Uterus (tissue), 3 donors: ENCODE measurements at regions not wholly inside any gene's neighbourhood (a gene's known extent, or its start where the extent isn't known, plus 50 kb on each side); places are given as distances from the start of the nearest gene placed in this dataset.
"Not testable (repeated sequence)": the region's sequence is repeated elsewhere in the genome, so short reads cannot be mapped to it uniquely, and the experiment has no call there.

ENCODE experiments used
- DNase-seq, 2 donors: peaks; one replicate each; pipeline ENCODE4 v3.0.0-alpha.2; 2019 to 2020
- H3K27ac ChIP-seq, 2 donors: fragments of 200-600 bp; sonication (generic); 1 replicate in 1 of 2; 2 replicates in 1 of 2; pipeline ENCODE4 v1.5.1; 2016 to 2018
- H3K27me3 ChIP-seq, 2 donors: fragments of 200-600 bp; sonication (generic); one replicate each; pipeline ENCODE4 v1.5.1; 2018 to 2019; ENCODE audit warnings: control low read depth in 1 of 2
- H3K36me3 ChIP-seq, 2 donors: fragments of 200-600 bp; sonication (generic); one replicate each; pipeline ENCODE4 v1.5.1; 2019; ENCODE audit warnings: control low read depth in 1 of 2
- H3K4me1 ChIP-seq, 2 donors: fragments of 200-600 bp; sonication (generic); one replicate each; pipeline ENCODE4 v1.5.1; 2018 to 2019; ENCODE audit warnings: control low read depth in 1 of 2
- H3K4me3 ChIP-seq, 2 donors: fragments of 200-600 bp; sonication (generic); 1 replicate in 1 of 2; 2 replicates in 1 of 2; pipeline ENCODE4 v1.5.1; 2018 to 2019; ENCODE audit warnings: mild to moderate bottlenecking in 1 of 2
- H3K9me3 ChIP-seq, 2 donors: fragments of 200-600 bp; sonication (generic); one replicate each; pipeline ENCODE4 v1.5.1; 2019; ENCODE audit warnings: control low read depth in 1 of 2
- POLR2A ChIP-seq, 2 donors: fragments of 450-650 bp; IDR thresholded peaks; one replicate each; pipeline ENCODE4 v1.6.1; 2016; ENCODE audit warnings: antibody characterized with exemption in 2 of 2, mild to moderate bottlenecking in 1 of 2, moderate library complexity in 1 of 2
- intact Hi-C: fragments of 100-400 bp; cut with DNase I; formaldehyde crosslinking; loops from one replicate; pipeline ENCODE4 v1.15.1; 2023; ENCODE audit warnings: low total_unique reads
- TF ChIP-seq, protein P1 (sequence below), 4 experiments: fragments of 200-600 bp in 2 of 4; fragments of 450-650 bp in 2 of 4; sonication (generic) in 2 of 4; IDR thresholded peaks; one replicate each; pipeline ENCODE4 v1.5.1; 2016 to 2019; ENCODE audit warnings: antibody characterized with exemption in 4 of 4, mild to moderate bottlenecking in 2 of 4, moderate library complexity in 1 of 4
- donor health status: DM: yes; HTN: yes; CAD: no.

DNA sequence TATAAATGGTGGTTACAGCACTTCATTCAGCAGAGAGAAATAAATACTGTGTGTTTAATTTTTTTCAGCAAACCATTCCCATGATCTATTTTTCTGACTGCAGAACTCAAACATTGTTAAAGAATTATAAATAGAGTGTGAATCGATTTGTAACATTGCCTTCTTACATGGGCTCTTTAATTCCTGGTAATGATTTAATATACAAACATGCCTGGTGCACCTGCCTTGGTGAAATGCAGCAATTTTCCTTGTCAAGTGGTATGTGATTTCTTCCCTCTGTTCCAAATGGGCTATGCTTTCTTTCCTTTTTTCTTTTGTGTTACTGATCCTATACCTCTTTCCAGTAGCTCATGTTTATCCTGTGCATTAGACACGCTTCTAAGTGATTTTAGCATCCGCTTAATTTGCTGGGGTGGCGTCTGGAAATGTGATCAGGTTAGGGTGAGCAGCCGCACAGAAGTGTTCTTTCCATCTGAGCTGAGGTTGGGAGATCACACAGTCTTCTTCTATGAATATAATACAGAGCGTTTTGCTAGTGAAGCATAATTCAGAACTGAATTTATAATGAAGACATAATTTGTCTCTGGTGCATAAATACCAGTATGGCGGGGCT is 94.3 kb upstream of the ITGB1 start:
- Histone ChIP-seq H3K4me3 (no peak overlapping the region), H3K9me3 (no peaks in the 10 kb centered on the region), H3K27ac (no peak overlapping the region), H3K4me1 (no peaks in the 10 kb centered on the region), H3K27me3 (no peaks in the 10 kb centered on the region), H3K36me3 (no peaks in the 10 kb centered on the region)
- no peak for TF ChIP-seq POLR2A (IDR thresholded peaks at IDR 0.05)
- TF ChIP-seq, protein P1, sequence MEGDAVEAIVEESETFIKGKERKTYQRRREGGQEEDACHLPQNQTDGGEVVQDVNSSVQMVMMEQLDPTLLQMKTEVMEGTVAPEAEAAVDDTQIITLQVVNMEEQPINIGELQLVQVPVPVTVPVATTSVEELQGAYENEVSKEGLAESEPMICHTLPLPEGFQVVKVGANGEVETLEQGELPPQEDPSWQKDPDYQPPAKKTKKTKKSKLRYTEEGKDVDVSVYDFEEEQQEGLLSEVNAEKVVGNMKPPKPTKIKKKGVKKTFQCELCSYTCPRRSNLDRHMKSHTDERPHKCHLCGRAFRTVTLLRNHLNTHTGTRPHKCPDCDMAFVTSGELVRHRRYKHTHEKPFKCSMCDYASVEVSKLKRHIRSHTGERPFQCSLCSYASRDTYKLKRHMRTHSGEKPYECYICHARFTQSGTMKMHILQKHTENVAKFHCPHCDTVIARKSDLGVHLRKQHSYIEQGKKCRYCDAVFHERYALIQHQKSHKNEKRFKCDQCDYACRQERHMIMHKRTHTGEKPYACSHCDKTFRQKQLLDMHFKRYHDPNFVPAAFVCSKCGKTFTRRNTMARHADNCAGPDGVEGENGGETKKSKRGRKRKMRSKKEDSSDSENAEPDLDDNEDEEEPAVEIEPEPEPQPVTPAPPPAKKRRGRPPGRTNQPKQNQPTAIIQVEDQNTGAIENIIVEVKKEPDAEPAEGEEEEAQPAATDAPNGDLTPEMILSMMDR (IDR thresholded peaks at IDR 0.05) = no peak
- no peak for DNase-seq
- intact Hi-C loops = no loop called here

DNA sequence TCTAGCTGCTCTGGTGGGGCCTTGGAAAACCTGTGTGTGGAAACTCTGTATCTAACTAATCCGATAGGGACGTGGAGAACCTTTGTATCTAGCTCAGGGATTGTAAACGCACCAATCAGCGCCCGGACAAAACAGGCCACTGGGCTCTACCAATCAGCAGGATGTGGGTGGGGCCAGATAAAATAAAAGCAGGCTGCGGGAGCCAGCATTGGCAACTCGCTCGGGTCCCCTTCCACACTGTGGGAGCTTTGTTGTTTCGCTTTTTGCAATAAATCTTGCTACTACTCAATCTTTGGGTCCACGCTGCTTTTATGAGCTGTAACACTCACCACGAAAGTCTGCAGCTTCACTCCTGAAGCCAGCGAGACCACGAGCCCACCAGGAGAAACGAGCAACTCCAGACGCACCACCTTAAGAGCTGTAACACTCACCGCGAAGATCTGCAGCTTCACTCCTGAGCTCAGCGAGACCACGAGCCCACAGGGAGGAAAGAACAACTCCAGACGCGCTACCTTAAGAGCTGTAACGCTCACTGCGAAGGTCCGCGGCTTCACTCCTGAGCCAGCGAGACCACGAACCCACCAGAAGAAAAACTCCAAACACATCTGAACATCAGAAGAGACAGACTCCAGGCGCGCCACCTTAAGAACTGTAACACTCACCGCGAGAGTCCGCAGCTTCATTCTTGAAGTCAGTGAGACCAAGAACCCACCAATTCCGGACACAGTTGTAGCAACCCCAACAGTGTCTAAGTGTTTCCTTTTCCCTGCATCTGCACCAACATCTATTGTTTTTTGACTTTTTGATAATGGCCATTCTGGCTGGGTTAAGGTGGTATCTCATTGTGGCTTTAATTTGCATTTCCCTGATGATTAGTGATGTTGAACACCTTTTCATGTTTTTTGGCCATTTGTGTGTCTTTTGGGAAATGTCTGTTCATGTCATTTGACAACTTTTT is 92.2 kb upstream of the ITGB1 start:
- intact Hi-C loops, H3K4me3 ChIP-seq, H3K27me3 ChIP-seq, H3K36me3 ChIP-seq, H3K4me1 ChIP-seq, H3K27ac ChIP-seq, H3K9me3 ChIP-seq, DNase-seq: not testable (repeated sequence)

DNA sequence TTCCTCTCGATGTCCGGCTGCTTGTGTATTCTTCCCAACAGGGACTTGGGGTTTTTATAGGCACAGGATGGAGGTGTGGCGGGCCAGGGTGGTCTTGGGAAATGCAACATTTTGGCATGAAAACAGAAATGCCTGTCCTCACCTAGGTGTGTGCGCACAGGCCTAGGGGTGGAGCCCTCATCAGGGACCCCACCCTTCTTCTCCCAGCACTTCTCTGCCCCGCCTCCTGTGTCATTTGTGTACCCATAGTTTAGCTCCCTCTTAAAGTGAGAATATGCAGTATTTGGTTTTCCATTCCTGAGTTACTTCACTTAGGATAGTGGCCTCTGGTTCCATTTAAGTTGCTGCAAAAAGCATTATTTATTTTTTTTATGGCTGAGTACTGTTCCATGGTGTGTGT is 90.2 kb upstream of the ITGB1 start:
- Histone ChIP-seq H3K27ac (no peak overlapping the region), H3K4me1 (no peaks in the 10 kb centered on the region), H3K27me3 (no peaks in the 10 kb centered on the region), H3K4me3 (no peak overlapping the region), H3K36me3 (no peaks in the 10 kb centered on the region), H3K9me3 (no peaks in the 10 kb centered on the region)
- no peak for DNase-seq
- intact Hi-C loops = no loop called here
- TF ChIP-seq, protein P1 (IDR thresholded peaks at IDR 0.05) = no peak
- TF ChIP-seq POLR2A (IDR thresholded peaks at IDR 0.05) = no peak

DNA sequence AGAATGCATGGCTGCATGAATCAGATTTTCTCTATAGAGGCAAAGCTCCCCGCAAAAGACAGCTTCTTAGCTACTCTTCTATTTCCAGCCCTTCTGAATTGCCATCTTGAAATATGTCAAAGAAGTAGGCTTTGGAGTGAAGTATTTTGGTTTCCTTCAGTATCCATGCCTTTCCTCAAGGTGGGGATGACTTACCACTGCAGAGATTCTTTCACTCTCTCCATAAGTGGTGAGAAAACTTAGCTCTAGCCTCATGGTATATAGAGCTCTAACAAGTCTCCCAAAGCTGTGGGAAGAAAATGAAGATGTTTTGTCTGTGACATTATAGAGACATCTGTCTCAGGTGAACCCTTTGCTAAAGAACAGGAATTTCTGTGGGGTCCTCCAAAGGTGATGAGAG is 89.6 kb upstream of the ITGB1 start:
- Histone ChIP-seq H3K9me3 (no peaks in the 10 kb centered on the region), H3K4me3 (no peak overlapping the region), H3K27ac (no peak overlapping the region), H3K36me3 (no peaks in the 10 kb centered on the region), H3K27me3 (no peaks in the 10 kb centered on the region), H3K4me1 (no peaks in the 10 kb centered on the region)
- intact Hi-C loops = no loop called here
- TF ChIP-seq POLR2A (IDR thresholded peaks at IDR 0.05) = no peak
- TF ChIP-seq, protein P1 (IDR thresholded peaks at IDR 0.05) = no peak
- no peak for DNase-seq

DNA sequence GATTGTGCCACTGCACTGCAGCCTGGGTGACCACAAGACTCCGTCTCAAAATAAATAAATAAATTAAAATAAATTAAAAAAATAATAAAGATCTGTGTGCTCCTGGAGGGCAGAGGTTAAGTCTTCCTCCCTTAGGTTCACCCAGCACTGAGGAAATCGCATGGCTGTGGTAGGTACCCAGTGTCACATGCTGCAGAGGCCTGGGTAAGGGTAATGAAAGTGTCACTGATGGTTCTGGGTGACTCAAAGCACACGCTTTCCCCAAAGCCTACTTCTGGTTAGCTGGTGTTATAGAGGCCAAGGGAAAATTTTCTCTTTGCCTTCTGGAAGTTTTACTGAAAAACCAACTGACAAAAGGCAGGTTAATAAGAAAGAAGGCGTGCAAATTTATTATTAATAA is 88.8 kb upstream of the ITGB1 start:
- intact Hi-C loops = no loop called here
- TF ChIP-seq POLR2A (IDR thresholded peaks at IDR 0.05) = no peak
- TF ChIP-seq, protein P1 (IDR thresholded peaks at IDR 0.05) = no peak
- H3K27ac ChIP-seq = no peak overlapping the region
- no peaks in the 10 kb centered on the region for H3K9me3 ChIP-seq
- no peaks in the 10 kb centered on the region for H3K27me3 ChIP-seq
- no peaks in the 10 kb centered on the region for H3K36me3 ChIP-seq
- H3K4me1 ChIP-seq = no peaks in the 10 kb centered on the region
- no peak overlapping the region for H3K4me3 ChIP-seq
- DNase-seq = no peak
